K562 (cell line): ENCODE measurements at regions not wholly inside any gene's neighbourhood (a gene's known extent, or its start where the extent isn't known, plus 50 kb on each side); places are given as distances from the start of the nearest gene placed in this dataset.
A peak's percentile ranks its signal among the peaks of the same experiment; 100 is the strongest.

ENCODE experiments used
- ATAC-seq: fragments of 200-7000 bp; cut with Tn5 transposase; 3 replicates; pipeline ENCODE4 v1.9.1; 2020; ENCODE audit warnings: moderate library complexity
- BruUV-seq: library from RNA; stranded (reverse); fragments of 400-500 nt; replicated peaks from 2 replicates; lab custom pipeline; 2021; lab: Mats Ljungman, UMichigan
- CTCF ChIA-PET: fragments of 300-600 bp; formaldehyde crosslinking; extraction: SDS; loops from one replicate; lab custom pipeline; 2021; ENCODE audit warnings: low intra/inter-chr PET ratio; lab: Yijun Ruan, JAX
- POLR2A ChIA-PET: fragments of 300-600, 350-650 bp; sonication (Branson Sonifier 250); formaldehyde crosslinking; extraction: SDS; loops from one replicate; lab custom pipeline; 2021; ENCODE audit warnings: antibody characterized with exemption, inconsistent platforms; lab: Yijun Ruan, JAX
- DNase-seq, 4 experiments: peaks; one replicate each; pipeline versions ENCODE4 v3.0.0 to v3.0.0-alpha.2; 2011 to 2018; ENCODE audit warnings: low spot score in 3 of 4, mixed read lengths in 3 of 4; ENCODE audit errors: extremely low read depth in 1 of 4
- FAIRE-seq: peaks from 2 replicates; lab custom pipeline; 2011; peaks lifted over from hg19 to GRCh38; lab: Jason Lieb, UNC
- H2AFZ ChIP-seq: 2 replicates; pipeline ENCODE4 v1.6.0; 2011; ENCODE audit warnings: low read depth, low read length, control low read depth, inconsistent platforms
- H3K27ac ChIP-seq: fragments of 200-600 bp; 3 replicates; pipeline ENCODE4 v1.8.0; 2011; ENCODE audit warnings: low read depth, mild to moderate bottlenecking, control low read depth, inconsistent platforms, low read length, moderate library complexity, mixed read lengths; ENCODE audit errors: extremely low read depth
- H3K27me3 ChIP-seq, 2 experiments: fragments of 300-600 bp in 1 of 2; 2 replicates in 1 of 2; 3 replicates in 1 of 2; pipeline versions ENCODE4 v1.6.0 to v1.8.0; 2011; ENCODE audit warnings: inconsistent platforms in 2 of 2, low read length in 2 of 2, mild to moderate bottlenecking in 1 of 2, mixed read lengths in 1 of 2, moderate library complexity in 1 of 2; ENCODE audit not compliant: control insufficient read depth in 2 of 2, insufficient read depth in 2 of 2
- H3K36me3 ChIP-seq: fragments of 300-600 bp; 3 replicates; pipeline ENCODE4 v1.8.0; 2011; ENCODE audit warnings: mild to moderate bottlenecking, low read length, inconsistent platforms; ENCODE audit not compliant: control insufficient read depth, insufficient read depth
- H3K4me1 ChIP-seq, 2 experiments: fragments of 200-600 bp in 1 of 2; replicated peaks in 1 of 2; 2 replicates in 1 of 2; 3 replicates in 1 of 2; pipeline versions ENCODE4 v1.5.1 to v1.8.0; 2011; ENCODE audit warnings: inconsistent platforms in 2 of 2, low read length in 2 of 2, mild to moderate bottlenecking in 1 of 2, mixed read lengths in 1 of 2, moderate library complexity in 1 of 2; ENCODE audit not compliant: control insufficient read depth in 2 of 2, insufficient read depth in 2 of 2
- H3K4me2 ChIP-seq: 2 replicates; pipeline ENCODE4 v1.6.1; 2011; ENCODE audit warnings: low read length, control low read depth, inconsistent platforms, mixed read lengths; ENCODE audit not compliant: insufficient read depth
- H3K4me3 ChIP-seq: fragments of 200-600 bp; sonication (generic), shearing (Covaris generic); 2 replicates; pipeline ENCODE4 v1.5.1; 2016; ENCODE audit warnings: control low read depth, inconsistent platforms
- H3K79me2 ChIP-seq: fragments of 200-600 bp; 3 replicates; pipeline ENCODE4 v1.8.0; 2011; ENCODE audit warnings: low read length, inconsistent platforms; ENCODE audit not compliant: control insufficient read depth, insufficient read depth
- H3K9ac ChIP-seq, 2 experiments: 2 replicates each; pipeline versions ENCODE4 v1.6.0 to v1.6.1; 2011; ENCODE audit warnings: low read depth in 2 of 2, low read length in 2 of 2, control low read depth in 1 of 2, inconsistent platforms in 1 of 2, mild to moderate bottlenecking in 1 of 2, mixed read lengths in 1 of 2; ENCODE audit not compliant: insufficient read depth in 1 of 2
- H3K9me1 ChIP-seq: one replicate; pipeline ENCODE4 v1.6.0; 2011; ENCODE audit warnings: inconsistent platforms, mild to moderate bottlenecking, low read length, moderate library complexity; ENCODE audit not compliant: control insufficient read depth, insufficient read depth
- H3K9me3 ChIP-seq: replicated peaks from 2 replicates; pipeline ENCODE4 v1.5.1; 2011; ENCODE audit warnings: low read depth, low read length, inconsistent platforms; ENCODE audit not compliant: control insufficient read depth, insufficient read depth
- H4K20me1 ChIP-seq: replicated peaks from 2 replicates; pipeline ENCODE4 v1.6.1; 2011; ENCODE audit warnings: low read length, inconsistent platforms, mixed read lengths; ENCODE audit not compliant: control insufficient read depth, insufficient read depth
- MEIS2 ChIP-seq: fragments of 450-650 bp; IDR thresholded peaks from 2 replicates; pipeline ENCODE4 v1.6.1; 2014; ENCODE audit warnings: mild to moderate bottlenecking; ENCODE audit not compliant: partially characterized antibody
- MYBL2 ChIP-seq, 2 experiments: fragments of 450-650 bp in 1 of 2; sonication (generic) in 1 of 2; formaldehyde crosslinking in 1 of 2; IDR thresholded peaks; 2 replicates each; pipeline versions ENCODE4 v1.6.1 to v1.8.1; 2017 to 2022; ENCODE audit warnings: borderline replicate concordance in 1 of 2, inconsistent platforms in 1 of 2, low read depth in 1 of 2, mild to moderate bottlenecking in 1 of 2, missing genetic modification reagents in 1 of 2, moderate library complexity in 1 of 2
- PHF20 ChIP-seq: fragments of 450-650 bp; IDR thresholded peaks from 2 replicates; pipeline ENCODE4 v1.6.1; 2018; ENCODE audit not compliant: partially characterized antibody
- RBBP5 ChIP-seq: fragments of 200-600 bp; sonication (generic); IDR thresholded peaks from 2 replicates; pipeline ENCODE4 v1.6.1; 2012; ENCODE audit warnings: borderline replicate concordance, mild to moderate bottlenecking, low read length, control low read depth, inconsistent platforms; ENCODE audit not compliant: insufficient read depth, poor library complexity, severe bottlenecking
- STAT5A ChIP-seq: IDR thresholded peaks from 2 replicates; pipeline ENCODE4 v1.6.1; 2012; ENCODE audit warnings: low read length, inconsistent platforms, borderline replicate concordance
- ZBTB17 ChIP-seq: fragments of 450-650 bp; formaldehyde crosslinking; IDR thresholded peaks from 2 replicates; pipeline ENCODE4 v1.4.0; 2020; ENCODE audit warnings: mild to moderate bottlenecking
- WGBS: fragments of 100-300 bp; shearing (Covaris generic); methylation state at CpG from one replicate; pipeline ENCODE4 v1.1.6; 2016; ENCODE audit warnings: low coverage, mixed read lengths; ENCODE audit not compliant: insufficient coverage; ENCODE audit errors: missing lambda C conversion rate; 5-methylcytosine and 5-hydroxymethylcytosine counted together
- in situ Hi-C: fragments of 300-500 bp; cut with MboI; formaldehyde crosslinking; loops from 4 replicates; pipeline ENCODE4 v1.15.0; 2018; ENCODE audit warnings: inconsistent platforms, mixed read lengths
- intact Hi-C: fragments of 100-400 bp; cut with micrococcal nuclease; formaldehyde crosslinking; loops from 2 replicates; pipeline ENCODE4 v1.14.2; 2022
- TF ChIP-seq, protein P1 (sequence below), 2 experiments: IDR thresholded peaks in 1 of 2; conservative IDR thresholded peaks in 1 of 2; 2 replicates each; pipeline ENCODE4 v1.6.1; 2016; ENCODE audit warnings: low read depth in 2 of 2, mild to moderate bottlenecking in 1 of 2, missing compliant biosample characterization in 1 of 2, missing genetic modification characterization in 1 of 2, moderate library complexity in 1 of 2
- TF ChIP-seq, protein P2 (sequence below): IDR thresholded peaks from 3 replicates; pipeline ENCODE4 v1.6.1; 2011; ENCODE audit warnings: borderline replicate concordance, mild to moderate bottlenecking; ENCODE audit not compliant: insufficient read length, insufficient read depth

DNA sequence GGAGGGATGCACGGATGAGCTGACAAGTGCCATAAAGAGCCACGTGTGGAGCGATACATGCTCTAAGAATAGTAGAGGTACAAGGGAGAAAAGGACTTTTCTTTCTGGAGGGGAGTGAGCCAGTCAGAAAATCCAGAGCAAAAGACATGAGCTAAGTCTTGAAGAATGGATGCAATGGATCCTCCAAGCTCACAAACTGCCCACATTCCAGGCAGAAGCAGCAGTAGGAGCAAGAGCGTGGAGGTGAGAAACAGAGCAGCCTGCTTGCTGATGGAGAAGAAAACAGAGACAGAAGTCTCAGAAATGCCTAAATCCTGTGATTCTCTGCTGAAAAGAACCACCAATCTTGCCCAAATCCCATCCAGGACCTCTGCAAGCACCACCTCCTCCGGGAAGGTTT, 78.2 kb upstream of the RALGPS2 start (continued):
- TF ChIP-seq STAT5A = no peak
- TF ChIP-seq MEIS2 = no peak

DNA sequence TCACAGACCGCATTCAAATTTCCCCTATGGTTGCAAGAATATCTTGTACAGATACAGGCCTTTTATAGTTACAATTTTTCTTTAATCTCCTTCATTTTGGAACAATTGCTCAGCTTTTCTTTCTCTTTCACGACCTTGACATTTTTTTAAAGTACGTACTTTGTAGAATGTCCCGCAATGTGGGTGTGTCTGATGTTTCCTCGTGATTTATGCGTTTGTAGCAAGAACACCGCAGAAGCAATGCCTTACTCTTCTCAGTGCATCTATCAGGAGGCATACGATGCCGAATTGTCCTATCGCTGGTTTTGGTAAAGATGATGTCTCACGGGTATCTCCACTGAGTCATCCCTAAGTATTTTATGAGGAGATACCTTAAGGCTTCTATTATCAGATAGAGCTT, 76.9 kb upstream of the RALGPS2 start:
- in situ Hi-C loops (no loop called here), intact Hi-C loops (no loop called here)
- DNase-seq = no peak
- no peak for TF ChIP-seq RBBP5
- no peak for TF ChIP-seq PHF20
- no peak for TF ChIP-seq ZBTB17
- TF ChIP-seq, protein P1, sequence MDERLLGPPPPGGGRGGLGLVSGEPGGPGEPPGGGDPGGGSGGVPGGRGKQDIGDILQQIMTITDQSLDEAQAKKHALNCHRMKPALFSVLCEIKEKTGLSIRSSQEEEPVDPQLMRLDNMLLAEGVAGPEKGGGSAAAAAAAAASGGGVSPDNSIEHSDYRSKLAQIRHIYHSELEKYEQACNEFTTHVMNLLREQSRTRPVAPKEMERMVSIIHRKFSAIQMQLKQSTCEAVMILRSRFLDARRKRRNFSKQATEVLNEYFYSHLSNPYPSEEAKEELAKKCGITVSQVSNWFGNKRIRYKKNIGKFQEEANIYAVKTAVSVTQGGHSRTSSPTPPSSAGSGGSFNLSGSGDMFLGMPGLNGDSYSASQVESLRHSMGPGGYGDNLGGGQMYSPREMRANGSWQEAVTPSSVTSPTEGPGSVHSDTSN (CRISPR knock-in tag; IDR thresholded peaks at IDR 0.05; ENCODE audit: low read depth) = no peak
- TF ChIP-seq, protein P1 (tag; conservative IDR thresholded peaks at IDR 0.05; ENCODE audit: low read depth) = peak; percentile 39; the same call in 1 of the 2 replicates
- peak; percentile 13 for TF ChIP-seq MEIS2
- no peak for TF ChIP-seq MYBL2 (IDR thresholded peaks at IDR 0.05; ENCODE audit: low read depth)
- no peak for TF ChIP-seq MYBL2 (CRISPR knock-in tag; IDR thresholded peaks at IDR 0.05; ENCODE audit: borderline replicate concordance)
- TF ChIP-seq, protein P2, sequence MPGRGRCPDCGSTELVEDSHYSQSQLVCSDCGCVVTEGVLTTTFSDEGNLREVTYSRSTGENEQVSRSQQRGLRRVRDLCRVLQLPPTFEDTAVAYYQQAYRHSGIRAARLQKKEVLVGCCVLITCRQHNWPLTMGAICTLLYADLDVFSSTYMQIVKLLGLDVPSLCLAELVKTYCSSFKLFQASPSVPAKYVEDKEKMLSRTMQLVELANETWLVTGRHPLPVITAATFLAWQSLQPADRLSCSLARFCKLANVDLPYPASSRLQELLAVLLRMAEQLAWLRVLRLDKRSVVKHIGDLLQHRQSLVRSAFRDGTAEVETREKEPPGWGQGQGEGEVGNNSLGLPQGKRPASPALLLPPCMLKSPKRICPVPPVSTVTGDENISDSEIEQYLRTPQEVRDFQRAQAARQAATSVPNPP = no peak
- Histone ChIP-seq H3K36me3 (no peaks in the 10 kb centered on the region), H3K27me3 (peaks cover 3 to 12% of the 10 kb centered on the region in 2 experiments; a peak in 3 of 5 replicates), H3K9ac (no peak overlapping the region), H3K79me2 (no peaks in the 10 kb centered on the region), H3K9me3 (no peaks in the 10 kb centered on the region), H3K9me1 (no peaks in the 10 kb centered on the region), H3K4me3 (no peak overlapping the region), H3K4me2 (no peak overlapping the region), H3K27ac (no peak overlapping the region), H3K4me1 (no peaks in the 10 kb centered on the region), H2AFZ (no peak overlapping the region), H4K20me1 (no peaks in the 10 kb centered on the region)
- WGBS = 8% methylated on average over 11 of the region's 11 CpGs
- no TSS peak for BruUV-seq
- ChIA-PET POLR2A (no interaction called here), CTCF (no interaction called here)
- FAIRE-seq = no peak
- no peak for ATAC-seq
